ENCODE measurements at regions not wholly inside any gene's neighbourhood (a gene's known extent, or its start where the extent isn't known, plus 50 kb on each side); places are given as distances from the start of the nearest gene placed in this dataset.

- TF ChIP-seq, protein P1, sequence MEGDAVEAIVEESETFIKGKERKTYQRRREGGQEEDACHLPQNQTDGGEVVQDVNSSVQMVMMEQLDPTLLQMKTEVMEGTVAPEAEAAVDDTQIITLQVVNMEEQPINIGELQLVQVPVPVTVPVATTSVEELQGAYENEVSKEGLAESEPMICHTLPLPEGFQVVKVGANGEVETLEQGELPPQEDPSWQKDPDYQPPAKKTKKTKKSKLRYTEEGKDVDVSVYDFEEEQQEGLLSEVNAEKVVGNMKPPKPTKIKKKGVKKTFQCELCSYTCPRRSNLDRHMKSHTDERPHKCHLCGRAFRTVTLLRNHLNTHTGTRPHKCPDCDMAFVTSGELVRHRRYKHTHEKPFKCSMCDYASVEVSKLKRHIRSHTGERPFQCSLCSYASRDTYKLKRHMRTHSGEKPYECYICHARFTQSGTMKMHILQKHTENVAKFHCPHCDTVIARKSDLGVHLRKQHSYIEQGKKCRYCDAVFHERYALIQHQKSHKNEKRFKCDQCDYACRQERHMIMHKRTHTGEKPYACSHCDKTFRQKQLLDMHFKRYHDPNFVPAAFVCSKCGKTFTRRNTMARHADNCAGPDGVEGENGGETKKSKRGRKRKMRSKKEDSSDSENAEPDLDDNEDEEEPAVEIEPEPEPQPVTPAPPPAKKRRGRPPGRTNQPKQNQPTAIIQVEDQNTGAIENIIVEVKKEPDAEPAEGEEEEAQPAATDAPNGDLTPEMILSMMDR (IDR thresholded peaks at IDR 0.05 in 2 of 3, conservative IDR thresholded peaks at IDR 0.05 in 1 of 3; ENCODE audit: control insufficient read depth in 2 of 3, extremely low read depth in 1 of 3, insufficient read depth in 1 of 3, low read depth in 3 of 3, low read length in 3 of 3), result no peak
- TF ChIP-seq TCF12 (IDR thresholded peaks at IDR 0.05; ENCODE audit: low read depth, low read length), result no peak
- no peak for TF ChIP-seq ATF2 (IDR thresholded peaks at IDR 0.05; ENCODE audit: low read length)
- no peak for TF ChIP-seq POLR2AphosphoS2 (IDR thresholded peaks at IDR 0.05; ENCODE audit: low read depth, low read length)
- no peak for TF ChIP-seq FOS (IDR thresholded peaks at IDR 0.05; ENCODE audit: borderline replicate concordance, extremely low read depth, insufficient read length)
- no peak for TF ChIP-seq SMC3 (IDR thresholded peaks at IDR 0.05; ENCODE audit: borderline replicate concordance, low read length)
- TF ChIP-seq POLR2A (IDR thresholded peaks at IDR 0.05; ENCODE audit: low read depth, low read length), result no peak
- no peak for TF ChIP-seq TCF7 (IDR thresholded peaks at IDR 0.05; ENCODE audit: borderline replicate concordance)
- no peak for TF ChIP-seq RAD21 (IDR thresholded peaks at IDR 0.05; ENCODE audit: insufficient read depth, low read depth, low read length)
Observed at GRCh38 chr4:4690854-4691253, 149.0 kb upstream of the STX18 start.

Data from GM12878 (cell line).